NT2/D1 (cell line): ENCODE measurements at regions not wholly inside any gene's neighbourhood (a gene's known extent, or its start where the extent isn't known, plus 50 kb on each side); places are given as distances from the start of the nearest gene placed in this dataset.

Experiments used
- DNase-seq: peaks from one replicate; pipeline ENCODE4 v3.0.0-alpha.2; 2011; ENCODE audit warnings: low read depth, low spot score
- H3K27me3 ChIP-seq: 2 replicates; pipeline ENCODE4 v1.6.0; 2011; ENCODE audit warnings: mild to moderate bottlenecking; ENCODE audit not compliant: insufficient read length, insufficient read depth
- H3K36me3 ChIP-seq: 2 replicates; pipeline ENCODE4 v1.6.1; 2011; ENCODE audit warnings: mild to moderate bottlenecking, low read length, mixed read lengths; ENCODE audit not compliant: insufficient read depth, insufficient read length
- H3K4me1 ChIP-seq: 2 replicates; pipeline ENCODE4 v1.5.1; 2011; ENCODE audit not compliant: insufficient read depth, insufficient read length
- H3K4me3 ChIP-seq: 2 replicates; pipeline ENCODE4 v1.5.1; 2011; ENCODE audit warnings: low read depth; ENCODE audit not compliant: insufficient read length
- H3K9ac ChIP-seq: 2 replicates; pipeline ENCODE4 v1.6.0; 2011; ENCODE audit warnings: low read depth; ENCODE audit not compliant: insufficient read length
- H3K9me3 ChIP-seq: 2 replicates; pipeline ENCODE4 v1.5.1; 2011; ENCODE audit warnings: mild to moderate bottlenecking, low read length; ENCODE audit not compliant: insufficient read depth
- SUZ12 ChIP-seq: IDR thresholded peaks from 2 replicates; pipeline ENCODE4 v1.6.1; 2011; ENCODE audit not compliant: insufficient read length, insufficient read depth; ENCODE audit errors: extremely low read depth
- YY1 ChIP-seq: IDR thresholded peaks from 2 replicates; pipeline ENCODE4 v1.6.1; 2011; ENCODE audit not compliant: insufficient read length, insufficient read depth
- ZNF274 ChIP-seq: IDR thresholded peaks from 2 replicates; pipeline ENCODE4 v1.6.1; 2011; ENCODE audit warnings: mild to moderate bottlenecking, low read depth, low read length

GRCh38 chr22:44577391-44578109 lies 79.5 kb upstream of the RTL6 start:
- Histone ChIP-seq H3K4me1 (peaks cover 5% of the 10 kb centered on the region), H3K36me3 (no peaks in the 10 kb centered on the region), H3K9me3 (no peaks in the 10 kb centered on the region), H3K4me3 (no peak overlapping the region), H3K9ac (no peak overlapping the region), H3K27me3 (peaks cover 17% of the 10 kb centered on the region)
- no peak for TF ChIP-seq SUZ12
- no peak for TF ChIP-seq ZNF274
- no peak for TF ChIP-seq YY1
- DNase-seq = no peak

GRCh38 chr22:44576311-44577260 lies 78.6 kb upstream of the RTL6 start:
- no peak overlapping the region for H3K4me3 ChIP-seq
- no peak for DNase-seq
- TF ChIP-seq ZNF274 (no peak), YY1 (no peak), SUZ12 (no peak)

GRCh38 chr22:44575381-44576268 lies 77.6 kb upstream of the RTL6 start:
- no peaks in the 10 kb centered on the region for H3K36me3 ChIP-seq
- no peak for TF ChIP-seq SUZ12
- TF ChIP-seq ZNF274 = no peak
- peaks cover 17% of the 10 kb centered on the region for H3K27me3 ChIP-seq
- peaks cover 5% of the 10 kb centered on the region for H3K4me1 ChIP-seq
- no peak overlapping the region for H3K9ac ChIP-seq
- no peak overlapping the region for H3K4me3 ChIP-seq
- peaks cover 4% of the 10 kb centered on the region; the same call in 1 of the 2 replicates for H3K9me3 ChIP-seq
- DNase-seq = no peak

More at GRCh38 chr22:44576311-44577260, 78.6 kb upstream of the RTL6 start:
- no peaks in the 10 kb centered on the region for H3K36me3 ChIP-seq
- H3K27me3 ChIP-seq = peaks cover 17% of the 10 kb centered on the region
- H3K9me3 ChIP-seq = no peaks in the 10 kb centered on the region
- peaks cover 5% of the 10 kb centered on the region for H3K4me1 ChIP-seq
- H3K9ac ChIP-seq = no peak overlapping the region

- Histone ChIP-seq H3K36me3 (no peaks in the 10 kb centered on the region), H3K9me3 (peaks cover 11% of the 10 kb centered on the region; the same call in 1 of the 2 replicates), H3K4me1 (peaks cover 5% of the 10 kb centered on the region), H3K9ac (no peak overlapping the region), H3K27me3 (peaks cover 17% of the 10 kb centered on the region), H3K4me3 (no peak overlapping the region)
- TF ChIP-seq ZNF274 = no peak
- TF ChIP-seq YY1 = no peak
- no peak for TF ChIP-seq SUZ12
- no peak for DNase-seq
Observed at GRCh38 chr22:44574640-44575380, 76.8 kb upstream of the RTL6 start.

- Histone ChIP-seq H3K4me3 (no peak overlapping the region), H3K9ac (no peak overlapping the region), H3K4me1 (peaks cover 5% of the 10 kb centered on the region), H3K36me3 (no peaks in the 10 kb centered on the region), H3K27me3 (peaks cover 17% of the 10 kb centered on the region), H3K9me3 (peaks cover 16% of the 10 kb centered on the region; the same call in 1 of the 2 replicates)
- DNase-seq = no peak
- TF ChIP-seq YY1 (no peak), SUZ12 (no peak), ZNF274 (no peak)
Observed at GRCh38 chr22:44574057-44574639, 76.1 kb upstream of the RTL6 start.

GRCh38 chr22:44573451-44573850 lies 75.4 kb upstream of the RTL6 start:
- TF ChIP-seq YY1 = no peak
- TF ChIP-seq SUZ12 = no peak
- TF ChIP-seq ZNF274 = no peak
- H3K9me3 ChIP-seq = peaks cover 16% of the 10 kb centered on the region; the same call in 1 of the 2 replicates
- H3K4me1 ChIP-seq = peaks cover 5% of the 10 kb centered on the region
- no peaks in the 10 kb centered on the region for H3K36me3 ChIP-seq
- peaks cover 17% of the 10 kb centered on the region for H3K27me3 ChIP-seq
- H3K4me3 ChIP-seq = no peak overlapping the region
- DNase-seq = no peak
- H3K9ac ChIP-seq = no peak overlapping the region
